Left hindlimb (tissue), 1 donor: ENCODE measurements at regions not wholly inside any gene's neighbourhood (a gene's known extent, or its start where the extent isn't known, plus 50 kb on each side); places are given as distances from the start of the nearest gene placed in this dataset.
"Not testable (repeated sequence)": the region's sequence is repeated elsewhere in the genome, so short reads cannot be mapped to it uniquely, and the experiment has no call there.

Experiments
- DNase-seq: peaks from one replicate; pipeline ENCODE4 v3.0.0-alpha.2; 2018

- DNase-seq: no peak
Measured at GRCh38 chr4:132094017-132094416, 1055.1 kb upstream of the PCDH10 start.

- no peak for DNase-seq
Measured at GRCh38 chr4:132097041-132097440, 1052.1 kb upstream of the PCDH10 start.

DNA sequence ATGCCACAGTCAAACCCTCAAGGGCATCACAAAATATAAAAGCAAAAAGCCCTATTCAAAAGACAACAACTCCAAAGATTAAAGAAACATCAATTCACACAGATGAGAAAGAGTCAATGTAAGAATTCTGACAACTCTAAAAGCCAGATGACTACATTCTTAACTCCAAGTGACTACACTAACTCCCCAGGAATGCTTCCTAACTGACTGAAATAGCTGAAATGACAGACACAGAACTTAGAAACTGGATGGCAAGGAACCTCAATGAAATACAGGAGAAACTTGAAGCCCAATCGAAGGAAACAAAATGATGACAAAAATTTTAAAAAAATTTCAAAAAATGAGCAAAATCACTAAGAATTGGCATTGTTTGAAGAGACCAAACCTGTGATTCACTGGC, 1047.6 kb upstream of the PCDH10 start:
- no peak for DNase-seq

- no peak for DNase-seq
Measured at GRCh38 chr4:132108784-132109183, 1040.3 kb upstream of the PCDH10 start.

- no peak for DNase-seq
Measured at GRCh38 chr4:132114885-132115284, 1034.2 kb upstream of the PCDH10 start.

GRCh38 chr4:132122741-132123140, 1026.4 kb upstream of the PCDH10 start:
- DNase-seq: not testable (repeated sequence)

DNA sequence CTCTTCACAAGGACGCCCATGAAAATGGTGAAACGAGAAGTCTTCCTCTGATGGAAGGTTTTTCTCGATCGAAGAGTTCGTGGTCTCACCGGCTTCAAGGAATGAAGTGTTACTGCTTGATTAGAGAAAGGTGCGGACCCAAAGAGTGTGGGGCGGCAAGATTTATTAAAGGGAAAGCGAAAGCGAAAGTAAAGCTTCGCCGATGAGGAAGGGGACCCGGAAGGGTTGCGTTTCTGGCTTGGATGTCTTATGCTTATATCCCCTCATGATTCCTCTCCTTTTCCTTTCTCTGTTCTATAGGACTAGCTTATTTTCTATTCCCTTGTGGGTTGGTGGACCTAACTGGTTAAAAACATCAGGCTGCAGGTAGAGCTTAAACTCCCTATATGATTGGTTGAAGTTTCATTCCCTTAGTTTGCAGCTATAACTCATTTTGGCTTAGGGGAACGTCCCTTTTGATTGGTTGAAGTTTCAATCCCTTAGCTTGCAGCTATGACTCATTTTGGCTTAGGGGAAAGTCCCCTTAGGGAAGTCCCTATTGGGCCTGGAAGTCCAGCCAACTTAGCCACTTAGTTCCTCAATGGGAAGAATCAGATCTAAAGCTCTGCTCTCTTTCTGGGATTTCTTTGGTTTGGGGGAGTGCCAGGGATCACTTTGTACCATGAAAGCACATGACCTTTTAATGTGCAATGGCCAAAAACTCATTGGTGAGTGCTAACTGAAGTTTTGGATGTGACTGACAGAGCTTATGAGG, 1025.0 kb upstream of the PCDH10 start:
- DNase-seq: no peak

GRCh38 chr4:132124624-132124974, 1024.5 kb upstream of the PCDH10 start:
- no peak for DNase-seq

DNA sequence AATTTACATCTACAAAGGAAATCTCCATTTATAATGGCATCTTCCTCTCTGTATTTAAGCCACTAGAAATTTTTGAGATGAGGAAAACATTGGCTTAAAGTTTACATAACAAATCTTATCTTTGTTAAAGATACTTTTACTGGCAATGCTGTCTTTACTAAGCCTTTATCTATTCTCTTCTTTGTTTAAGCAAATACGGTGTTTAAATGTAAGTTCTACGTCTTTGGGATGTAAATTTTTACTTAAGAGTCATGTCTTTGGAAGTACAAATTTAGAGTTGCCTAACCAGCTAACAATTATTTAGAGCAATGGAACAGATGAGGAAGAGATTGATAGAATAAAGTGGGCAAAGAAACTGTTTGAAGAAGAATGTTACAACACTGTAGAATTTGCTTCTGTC, 1024.0 kb upstream of the PCDH10 start:
- no peak for DNase-seq

DNA sequence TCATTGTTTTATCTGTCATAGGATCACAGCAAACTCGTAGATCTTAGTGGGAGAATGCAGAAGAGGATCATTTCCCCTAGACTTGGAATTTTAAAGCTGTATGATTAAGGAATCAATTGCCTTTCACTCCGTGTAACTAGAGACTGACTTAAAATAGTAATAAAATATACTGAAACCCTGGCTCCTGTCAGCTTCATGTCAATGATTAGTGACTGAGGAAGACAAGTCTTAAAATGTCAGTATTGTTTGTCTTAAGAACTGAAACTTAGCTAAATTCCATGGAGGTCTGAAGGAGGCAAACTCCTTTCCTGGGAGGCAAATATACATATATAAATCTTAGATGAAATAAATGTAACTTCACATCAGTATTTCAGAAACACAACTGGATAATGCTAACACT, 1016.7 kb upstream of the PCDH10 start:
- DNase-seq: no peak

- no peak for DNase-seq
Measured at GRCh38 chr4:132169660-132170059, 979.4 kb upstream of the PCDH10 start.

DNA sequence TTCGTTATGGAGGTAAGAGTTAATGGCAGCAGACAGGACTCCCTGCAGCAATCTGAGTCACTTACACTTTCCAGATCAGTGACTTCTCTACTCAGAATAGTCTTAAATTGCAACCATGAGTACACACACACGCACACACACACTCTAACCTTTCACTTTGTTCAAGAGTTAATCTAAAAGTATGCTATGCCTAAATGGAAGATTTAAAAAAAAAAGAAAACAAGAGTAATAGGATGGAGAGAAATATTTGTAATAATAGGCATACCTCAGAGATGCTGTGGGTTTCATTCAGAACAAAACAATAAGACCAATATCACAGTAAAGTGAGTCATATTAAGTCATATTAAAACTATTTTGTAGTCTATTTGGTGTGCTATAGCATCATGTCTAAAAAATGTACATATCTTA, 969.1 kb upstream of the PCDH10 start:
- DNase-seq: no peak

- no peak for DNase-seq
Measured at GRCh38 chr4:132195176-132195575, 953.9 kb upstream of the PCDH10 start.

- no peak for DNase-seq
Measured at GRCh38 chr4:132203618-132204017, 945.5 kb upstream of the PCDH10 start.

DNA sequence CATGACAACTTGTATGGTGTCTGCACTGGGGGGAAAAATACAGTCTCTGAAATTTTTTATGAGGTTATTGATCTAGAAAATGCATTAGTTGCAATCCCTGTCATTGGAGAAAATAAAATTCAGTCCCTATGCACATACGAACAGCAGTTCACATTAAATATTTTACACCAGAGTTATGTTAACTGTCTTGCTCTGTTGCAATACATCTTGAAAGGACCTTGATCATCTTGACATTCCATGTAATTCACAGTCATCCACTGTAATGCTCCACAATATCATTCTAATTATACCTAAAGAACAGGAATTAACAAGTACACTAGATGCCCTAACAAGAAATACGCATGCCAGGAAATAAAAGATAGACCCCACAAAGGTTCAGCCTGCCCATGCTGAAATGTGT, 934.6 kb upstream of the PCDH10 start:
- DNase-seq: no peak

GRCh38 chr4:132218406-132218805, 930.7 kb upstream of the PCDH10 start:
- DNase-seq: no peak

DNA sequence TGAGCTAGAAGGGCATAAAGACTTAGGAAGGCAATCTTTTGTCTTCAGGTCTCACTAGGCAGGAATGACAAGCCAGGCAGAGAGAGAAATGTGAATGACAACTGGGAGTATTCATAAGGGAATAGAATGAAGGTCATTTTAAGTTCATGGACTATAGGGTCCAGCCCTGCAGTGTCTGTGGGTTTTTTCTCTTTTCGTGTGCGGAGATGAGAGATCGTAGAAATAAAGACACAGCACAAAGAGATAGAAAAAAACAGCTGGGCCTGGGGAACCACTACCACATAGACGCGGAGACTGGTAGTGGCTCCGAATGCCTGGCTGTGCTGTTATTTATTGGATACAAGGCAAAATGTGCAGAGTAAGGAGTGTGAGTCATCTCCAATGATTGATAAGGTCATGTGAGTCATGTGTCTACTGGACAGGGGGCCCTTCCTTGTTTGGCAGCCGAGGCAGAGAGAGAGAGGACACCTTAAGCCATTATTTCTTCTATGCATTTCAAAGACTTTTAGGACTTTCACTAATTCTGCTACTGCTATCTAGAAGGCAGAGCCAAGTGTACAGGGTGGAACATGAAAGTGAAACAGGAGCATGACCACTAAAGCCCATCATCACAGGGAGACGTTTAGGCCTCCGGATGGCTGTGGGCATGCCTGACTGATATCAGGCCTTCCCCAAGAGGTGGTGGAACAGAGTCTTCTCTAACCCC, 921.8 kb upstream of the PCDH10 start:
- DNase-seq: no peak

GRCh38 chr4:132227857-132228165, 921.3 kb upstream of the PCDH10 start:
- DNase-seq: not testable (repeated sequence)

DNA sequence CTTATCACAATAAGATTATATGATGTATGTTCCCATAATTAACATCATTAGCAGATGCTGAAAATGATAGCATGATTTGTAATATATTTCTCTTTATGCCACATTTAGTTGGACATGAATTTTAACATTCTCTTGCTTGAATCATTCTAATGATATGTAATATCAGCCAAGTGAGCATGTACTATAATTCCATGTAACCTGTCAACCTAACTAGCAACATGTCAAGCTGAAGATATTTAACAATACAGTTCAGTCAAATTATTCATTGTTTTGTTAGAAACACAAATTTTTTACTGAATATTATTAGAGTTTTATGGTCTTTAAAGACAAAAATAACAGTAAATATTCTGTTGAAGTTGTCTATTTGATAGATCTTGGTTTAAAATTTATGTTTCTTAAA, 920.4 kb upstream of the PCDH10 start:
- DNase-seq: no peak

DNA sequence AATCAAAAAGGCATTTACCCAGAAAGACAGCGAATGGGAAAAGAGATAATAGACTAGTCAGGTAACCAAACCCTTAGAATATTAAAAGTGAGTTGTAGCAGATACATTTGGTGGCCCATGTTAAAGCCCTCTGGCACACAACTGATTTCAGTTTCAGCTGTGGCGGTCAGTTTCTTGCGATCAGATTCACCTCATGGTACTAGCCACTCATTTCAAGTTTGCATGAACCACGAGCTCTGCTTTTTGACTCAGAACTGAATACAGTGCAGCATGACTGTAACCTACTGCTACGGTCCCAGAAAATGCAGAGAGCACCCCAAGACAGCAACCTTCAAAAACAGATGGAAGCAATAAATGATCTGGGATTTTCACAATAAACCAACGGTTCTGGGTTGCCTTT, 919.1 kb upstream of the PCDH10 start:
- no peak for DNase-seq

DNA sequence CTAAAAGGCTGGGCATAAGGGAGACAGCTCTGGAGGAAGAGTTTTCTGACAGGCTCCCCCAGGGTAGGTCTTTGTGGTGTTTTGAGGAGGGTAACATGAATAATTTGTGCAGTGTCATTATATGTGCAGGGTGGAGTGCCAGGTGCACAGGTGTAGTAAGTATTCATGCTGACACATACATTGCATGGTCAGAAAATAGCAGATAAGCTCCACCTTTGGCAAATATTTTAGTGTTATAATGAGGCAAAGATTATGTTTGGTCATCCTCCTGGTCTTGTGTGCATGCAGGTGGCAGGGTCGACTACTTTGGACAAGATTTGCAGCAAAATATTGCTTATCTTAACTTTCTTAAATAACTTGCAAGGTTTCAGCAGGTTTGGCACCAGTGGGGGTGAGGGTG, 910.4 kb upstream of the PCDH10 start:
- no peak for DNase-seq

DNA sequence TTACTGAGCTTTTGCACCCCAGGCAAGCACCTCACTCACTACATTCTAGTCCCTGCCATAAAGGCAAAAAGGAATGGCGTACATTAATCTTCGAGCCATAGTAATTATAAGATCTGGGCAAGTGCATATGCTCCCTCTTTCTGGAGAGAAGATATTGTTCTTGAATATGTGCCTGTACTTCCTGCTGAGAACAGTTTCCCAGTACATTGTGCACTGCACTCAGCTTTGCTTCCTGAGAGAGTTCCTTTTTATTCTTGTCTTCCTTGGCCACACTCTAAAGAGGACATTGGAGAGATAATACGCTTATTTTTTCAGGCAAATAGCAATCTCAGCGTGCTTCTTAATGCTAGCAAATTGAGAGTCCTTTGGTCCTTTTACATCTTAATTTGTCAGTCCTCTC, 909.0 kb upstream of the PCDH10 start:
- DNase-seq: no peak

GRCh38 chr4:132245319-132245718, 903.8 kb upstream of the PCDH10 start:
- no peak for DNase-seq

GRCh38 chr4:132264176-132264575, 884.9 kb upstream of the PCDH10 start:
- DNase-seq: no peak

- DNase-seq: no peak
Measured at GRCh38 chr4:132266374-132266773, 882.7 kb upstream of the PCDH10 start.
